ENCODE measurements at regions not wholly inside any gene's neighbourhood (a gene's known extent, or its start where the extent isn't known, plus 50 kb on each side); places are given as distances from the start of the nearest gene placed in this dataset.

GRCh38 chr12:125794401-125794800 lies 729.2 kb downstream of the AACS start:
- no peak overlapping the region for H3K4me3 ChIP-seq (ENCODE audit: low read length)
- no peak for TF ChIP-seq CTCF (IDR thresholded peaks at IDR 0.05; ENCODE audit: insufficient read depth, low read depth, low read length, missing control alignments)
- DNase-seq (ENCODE audit: low read depth), result no peak

- no peak for TF ChIP-seq CTCF (IDR thresholded peaks at IDR 0.05; ENCODE audit: insufficient read depth, low read depth, low read length, missing control alignments)
- H3K4me3 ChIP-seq (ENCODE audit: low read length), result no peak overlapping the region
- DNase-seq (ENCODE audit: low read depth), result no peak
Measured at GRCh38 chr12:125797421-125798175, 732.4 kb downstream of the AACS start.

GRCh38 chr12:125804660-125805059 lies 739.4 kb downstream of the AACS start:
- no peak overlapping the region for H3K4me3 ChIP-seq (ENCODE audit: low read length)
- DNase-seq (ENCODE audit: low read depth), result no peak
- TF ChIP-seq CTCF (IDR thresholded peaks at IDR 0.05; ENCODE audit: insufficient read depth, low read depth, low read length, missing control alignments), result no peak

GRCh38 chr12:125824276-125824675 lies 759.0 kb downstream of the AACS start:
- H3K4me3 ChIP-seq (ENCODE audit: low read length), result no peak overlapping the region
- no peak for TF ChIP-seq CTCF (IDR thresholded peaks at IDR 0.05; ENCODE audit: insufficient read depth, low read depth, low read length, missing control alignments)
- no peak for DNase-seq (ENCODE audit: low read depth)

- TF ChIP-seq CTCF (IDR thresholded peaks at IDR 0.05; ENCODE audit: insufficient read depth, low read depth, low read length, missing control alignments), result no peak
- no peak overlapping the region for H3K4me3 ChIP-seq (ENCODE audit: low read length)
- no peak for DNase-seq (ENCODE audit: low read depth)
Measured at GRCh38 chr12:125835852-125836251, 770.6 kb downstream of the AACS start.

- no peak overlapping the region for H3K4me3 ChIP-seq (ENCODE audit: low read length)
- no peak for TF ChIP-seq CTCF (IDR thresholded peaks at IDR 0.05; ENCODE audit: insufficient read depth, low read depth, low read length, missing control alignments)
- DNase-seq (ENCODE audit: low read depth), result no peak
Measured at GRCh38 chr12:125836647-125837046, 771.4 kb downstream of the AACS start.

- H3K4me3 ChIP-seq (ENCODE audit: low read length), result no peak overlapping the region
- TF ChIP-seq CTCF (IDR thresholded peaks at IDR 0.05; ENCODE audit: insufficient read depth, low read depth, low read length, missing control alignments), result no peak
- DNase-seq (ENCODE audit: low read depth), result no peak
Measured at GRCh38 chr12:125841332-125841731, 776.1 kb downstream of the AACS start.

Measured in epithelial cell of esophagus (primary cell).